ENCODE measurements at regions not wholly inside any gene's neighbourhood (a gene's known extent, or its start where the extent isn't known, plus 50 kb on each side); places are given as distances from the start of the nearest gene placed in this dataset.
"Not testable (repeated sequence)": the region's sequence is repeated elsewhere in the genome, so short reads cannot be mapped to it uniquely, and the experiment has no call there.

- TF ChIP-seq CTCF (IDR thresholded peaks at IDR 0.05; ENCODE audit: low read depth, low read length); POLR2A (IDR thresholded peaks at IDR 0.05; ENCODE audit: extremely low read depth, insufficient read length); MAX (IDR thresholded peaks at IDR 0.05; ENCODE audit: low read depth, low read length): not testable (repeated sequence)
Measured at GRCh38 chr1:146292424-146292823, 63.6 kb upstream of the NOTCH2NLA start.
